HUDEP-2 (cell line): ENCODE measurements at regions not wholly inside any gene's neighbourhood (a gene's known extent, or its start where the extent isn't known, plus 50 kb on each side); places are given as distances from the start of the nearest gene placed in this dataset.

ENCODE experiments used
- DNase-seq, 76 experiments: peaks; one replicate each; lab custom pipeline; 2025; ENCODE audit not compliant: unreplicated experiment in 76 of 76; lab: John Stamatoyannopoulos, UW

DNA sequence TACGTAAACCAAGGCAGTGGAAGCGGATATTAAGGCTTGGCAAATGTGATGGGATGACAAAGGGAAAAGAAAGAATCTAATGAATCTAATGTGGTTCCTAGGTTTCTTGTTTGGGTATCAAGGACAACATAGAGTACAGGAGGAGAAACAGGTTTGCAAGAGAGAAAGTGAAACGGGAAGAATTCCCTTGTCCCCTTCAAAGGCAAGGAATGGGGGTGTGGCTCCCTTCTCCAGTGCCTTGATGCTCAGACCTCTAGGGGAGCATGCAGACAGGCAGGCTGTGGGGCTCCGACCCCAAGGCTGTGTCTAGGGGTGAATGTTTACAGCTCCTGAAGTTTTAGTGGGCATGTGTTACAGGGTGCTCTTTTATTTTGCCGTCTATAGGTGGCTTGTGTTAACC lies 317.5 kb upstream of the HSF2 start:
- DNase-seq = no peak

- no peak for DNase-seq
Measured at GRCh38 chr6:122082370-122082769, 317.1 kb upstream of the HSF2 start.

GRCh38 chr6:122092366-122092765 lies 307.1 kb upstream of the HSF2 start:
- no peak for DNase-seq

- no peak for DNase-seq
Measured at GRCh38 chr6:122098201-122098678, 301.2 kb upstream of the HSF2 start.

- DNase-seq = no peak
Measured at GRCh38 chr6:122102026-122102425, 297.4 kb upstream of the HSF2 start.

DNA sequence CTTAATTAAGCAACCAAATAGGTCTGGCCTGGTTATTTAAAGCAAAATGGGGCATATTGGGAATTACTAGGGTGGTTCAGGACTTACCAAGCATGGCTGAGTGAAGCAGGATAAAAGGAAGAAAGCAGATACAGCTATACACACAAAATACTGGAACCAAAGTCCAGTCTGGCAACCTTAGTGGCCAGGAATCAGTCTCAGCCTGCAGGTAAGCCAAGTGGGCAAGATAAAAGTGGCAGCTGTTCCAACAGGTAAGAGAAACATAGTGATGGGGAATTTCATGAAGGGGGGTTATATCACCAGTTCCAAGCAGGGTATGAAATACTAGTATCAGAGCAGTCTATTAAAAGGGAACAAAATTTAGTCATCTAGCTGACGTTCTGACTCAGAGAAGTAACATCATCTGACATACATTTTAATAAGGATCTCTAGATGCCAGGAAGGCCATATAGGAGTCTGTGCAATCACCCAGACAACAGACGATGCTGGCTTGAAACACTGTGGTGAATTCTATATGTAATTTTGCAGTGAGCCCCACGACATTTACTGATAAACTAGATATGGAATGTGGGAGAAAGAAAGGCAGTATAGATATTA lies 292.1 kb upstream of the HSF2 start:
- no peak for DNase-seq

DNA sequence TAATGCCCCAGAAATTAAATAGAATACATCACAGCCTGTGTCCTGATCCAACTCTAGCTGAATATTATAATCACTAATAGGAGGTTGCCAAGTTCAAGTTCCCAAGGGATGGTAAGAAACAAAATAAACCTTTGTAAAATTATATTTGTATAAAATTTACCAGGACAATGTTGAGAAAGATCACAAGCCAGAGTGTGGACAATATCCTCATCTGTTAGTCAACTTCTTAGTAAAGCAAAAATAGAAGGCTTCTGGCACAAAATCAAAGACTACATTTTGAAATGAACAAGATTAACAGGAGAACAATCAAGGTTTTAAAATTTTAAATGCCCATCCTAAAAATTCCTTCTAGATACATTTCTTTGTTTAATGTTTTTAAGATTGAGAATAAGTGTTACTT lies 290.4 kb upstream of the HSF2 start:
- DNase-seq = no peak

DNA sequence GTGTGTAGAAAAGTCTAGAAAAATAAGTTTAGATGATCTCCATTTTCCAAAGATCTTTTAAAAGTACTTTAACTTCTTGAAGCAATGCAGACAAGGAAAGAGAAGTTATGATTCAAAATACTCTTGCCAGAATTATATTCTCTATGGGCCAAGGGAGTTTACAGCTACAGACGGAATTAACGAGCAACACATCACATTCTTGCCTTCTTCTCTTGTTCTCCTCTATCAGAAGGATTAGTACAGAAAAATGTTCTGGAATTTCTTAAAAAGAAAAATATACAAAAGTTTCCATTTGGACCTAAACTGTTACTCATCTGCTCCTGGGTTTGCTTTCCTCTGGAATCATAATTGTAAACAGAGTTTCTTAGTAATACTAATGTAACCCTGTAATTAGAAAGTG lies 284.7 kb upstream of the HSF2 start:
- no peak for DNase-seq

DNA sequence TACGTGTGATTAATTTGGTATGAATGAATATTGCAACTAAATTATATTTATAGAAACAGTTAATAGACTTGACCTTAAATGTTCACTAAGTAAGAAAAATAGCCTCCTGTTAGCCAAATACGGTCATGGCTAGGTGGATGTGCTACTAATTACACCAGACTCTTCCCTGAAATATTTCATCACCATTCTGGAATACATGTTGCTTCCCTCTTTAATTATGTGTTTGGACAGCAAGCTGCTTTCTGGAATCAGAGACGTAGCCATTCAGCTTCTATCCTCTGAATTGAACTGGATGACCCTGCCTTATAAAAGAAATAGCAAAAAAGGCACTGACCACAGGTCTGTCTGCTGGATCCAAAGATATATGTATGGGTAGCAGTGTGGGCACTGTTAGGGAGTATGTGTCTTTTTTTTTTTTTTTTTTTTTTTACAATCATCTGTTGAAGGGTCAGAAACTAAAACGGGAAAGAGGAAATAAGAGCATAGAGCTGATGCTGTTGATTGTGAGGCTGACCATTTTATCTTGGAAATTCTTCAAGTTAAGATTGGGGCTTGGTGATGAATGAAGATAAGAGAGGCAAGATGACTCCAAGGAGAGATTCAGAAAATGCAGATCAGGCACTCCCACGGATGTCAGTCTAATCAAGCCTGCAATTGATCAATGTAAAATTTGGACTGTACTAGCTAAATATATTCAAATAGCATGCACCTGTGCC lies 283.2 kb upstream of the HSF2 start:
- DNase-seq = no peak

- DNase-seq = no peak
Measured at GRCh38 chr6:122116835-122117627, 282.4 kb upstream of the HSF2 start.

- no peak for DNase-seq
Measured at GRCh38 chr6:122118945-122119506, 280.4 kb upstream of the HSF2 start.

GRCh38 chr6:122122202-122122601 lies 277.2 kb upstream of the HSF2 start:
- no peak for DNase-seq

DNA sequence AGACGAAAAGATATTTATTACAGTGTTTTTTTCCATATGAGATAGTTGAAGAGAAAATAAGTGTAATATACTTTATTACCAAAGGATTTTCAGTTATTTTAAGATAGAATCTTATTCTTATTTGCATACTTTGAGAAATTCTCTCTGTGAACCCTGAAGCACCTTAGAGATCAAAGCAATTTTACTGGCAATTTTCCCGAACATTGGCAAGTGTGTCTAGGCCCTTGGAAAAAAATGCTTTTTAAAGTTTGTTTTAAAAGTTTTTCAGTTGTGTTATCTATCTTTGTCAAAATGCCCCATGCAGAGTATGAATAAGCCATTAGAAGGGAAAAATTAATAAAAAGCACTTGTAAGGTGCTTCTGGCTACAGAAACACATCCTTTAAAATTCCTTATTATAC lies 276.8 kb upstream of the HSF2 start:
- no peak for DNase-seq

DNA sequence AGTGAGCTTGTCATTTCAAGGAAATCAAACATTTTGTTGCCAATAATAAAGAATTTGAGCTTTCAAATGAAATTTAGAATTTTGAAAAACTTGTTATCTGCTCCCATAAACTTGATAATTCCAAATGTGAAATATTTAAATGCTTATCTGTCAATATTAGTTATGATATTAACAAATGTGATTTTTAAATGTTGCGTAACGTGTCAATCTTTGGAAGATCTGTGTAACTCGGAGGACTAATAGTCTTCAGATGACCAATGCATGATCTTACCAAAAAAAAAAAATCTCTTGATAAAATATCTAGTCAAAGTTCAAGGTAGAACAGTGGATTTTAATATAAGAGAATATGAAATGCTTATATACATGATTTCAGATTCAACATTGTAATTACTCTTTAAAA lies 274.5 kb upstream of the HSF2 start:
- DNase-seq = no peak

- DNase-seq = no peak
Measured at GRCh38 chr6:122126894-122127293, 272.6 kb upstream of the HSF2 start.

- no peak for DNase-seq
Measured at GRCh38 chr6:122128445-122128844, 271.0 kb upstream of the HSF2 start.

DNA sequence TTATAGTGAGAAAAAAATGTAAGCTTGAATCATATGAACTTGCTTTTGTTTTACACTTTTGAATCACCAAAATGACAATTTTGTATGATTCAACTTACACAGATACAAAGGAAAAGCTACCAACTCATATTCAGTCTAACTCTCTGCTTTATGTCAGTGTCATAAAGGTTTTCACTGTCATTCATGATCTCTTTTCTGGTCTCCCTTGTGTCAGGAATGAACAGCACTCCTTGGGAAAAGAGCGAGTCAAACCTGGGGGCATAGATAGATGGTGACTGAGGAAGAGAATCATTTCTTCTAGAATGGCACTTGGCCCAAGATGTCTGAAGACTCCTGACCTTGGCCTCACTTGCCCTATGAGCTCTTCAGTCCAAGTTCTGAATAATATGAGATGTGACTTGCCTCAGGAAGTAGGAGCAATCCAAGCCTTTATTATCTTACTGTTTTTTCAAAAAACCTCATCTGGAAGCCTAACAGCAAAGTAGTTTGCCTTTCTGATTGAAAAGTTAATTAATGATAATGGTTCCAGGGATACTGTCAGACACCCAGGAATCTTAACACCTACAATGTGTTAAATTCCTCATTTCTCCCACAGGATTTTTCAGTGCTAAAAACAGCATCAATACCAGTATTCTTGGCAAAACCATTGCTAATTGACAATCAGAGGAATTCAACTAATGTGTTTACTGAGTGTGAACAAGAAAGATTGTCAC lies 270.0 kb upstream of the HSF2 start:
- no peak for DNase-seq

- DNase-seq = no peak
Measured at GRCh38 chr6:122130026-122130348, 269.5 kb upstream of the HSF2 start.

GRCh38 chr6:122130518-122130917 lies 268.9 kb upstream of the HSF2 start:
- DNase-seq = no peak

- no peak for DNase-seq
Measured at GRCh38 chr6:122136386-122136785, 263.1 kb upstream of the HSF2 start.

- DNase-seq = no peak
Measured at GRCh38 chr6:122140031-122140430, 259.4 kb upstream of the HSF2 start.
